GM18861 (cell line): ENCODE measurements at regions not wholly inside any gene's neighbourhood (a gene's known extent, or its start where the extent isn't known, plus 50 kb on each side); places are given as distances from the start of the nearest gene placed in this dataset.
"Not testable (repeated sequence)": the region's sequence is repeated elsewhere in the genome, so short reads cannot be mapped to it uniquely, and the experiment has no call there.

ENCODE experiments used
- ATAC-seq: cut with Tn5 transposase; IDR thresholded peaks from one replicate; pipeline ENCODE4 v1.9.1; 2021; ENCODE audit not compliant: unreplicated experiment

GRCh38 chr7:69228212-69228811 lies 370.0 kb upstream of the AUTS2 start:
- ATAC-seq = no peak

GRCh38 chr7:69232445-69233376 lies 365.6 kb upstream of the AUTS2 start:
- no peak for ATAC-seq

- ATAC-seq = no peak
These were observed 360.7 kb upstream of the AUTS2 start for GRCh38 chr7:69237541-69237940.

- ATAC-seq = no peak
These were observed 355.3 kb upstream of the AUTS2 start for GRCh38 chr7:69243016-69243415.

GRCh38 chr7:69244701-69245100 lies 353.6 kb upstream of the AUTS2 start:
- ATAC-seq = no peak

GRCh38 chr7:69245646-69246045 lies 352.6 kb upstream of the AUTS2 start:
- ATAC-seq = no peak

- ATAC-seq = no peak
These were observed 351.5 kb upstream of the AUTS2 start for GRCh38 chr7:69246758-69247157.

GRCh38 chr7:69248382-69248828 lies 349.9 kb upstream of the AUTS2 start:
- ATAC-seq = not testable (repeated sequence)

GRCh38 chr7:69250958-69251357 lies 347.3 kb upstream of the AUTS2 start:
- no peak for ATAC-seq

GRCh38 chr7:69254643-69255042 lies 343.6 kb upstream of the AUTS2 start:
- ATAC-seq = no peak

- no peak for ATAC-seq
These were observed 341.6 kb upstream of the AUTS2 start for GRCh38 chr7:69256634-69257081.

GRCh38 chr7:69257592-69257991 lies 340.7 kb upstream of the AUTS2 start:
- ATAC-seq = no peak

GRCh38 chr7:69259445-69259844 lies 338.8 kb upstream of the AUTS2 start:
- ATAC-seq = no peak

GRCh38 chr7:69260023-69260422 lies 338.3 kb upstream of the AUTS2 start:
- no peak for ATAC-seq

GRCh38 chr7:69263550-69263949 lies 334.7 kb upstream of the AUTS2 start:
- no peak for ATAC-seq

- no peak for ATAC-seq
These were observed 328.5 kb upstream of the AUTS2 start for GRCh38 chr7:69269806-69270205.

GRCh38 chr7:69272101-69272500 lies 326.2 kb upstream of the AUTS2 start:
- ATAC-seq = no peak

- ATAC-seq = no peak
These were observed 322.1 kb upstream of the AUTS2 start for GRCh38 chr7:69276011-69276729.

GRCh38 chr7:69277366-69277765 lies 320.9 kb upstream of the AUTS2 start:
- ATAC-seq = no peak

- no peak for ATAC-seq
These were observed 315.3 kb upstream of the AUTS2 start for GRCh38 chr7:69282946-69283345.

GRCh38 chr7:69283421-69283820 lies 314.9 kb upstream of the AUTS2 start:
- no peak for ATAC-seq

GRCh38 chr7:69285854-69286253 lies 312.4 kb upstream of the AUTS2 start:
- no peak for ATAC-seq
